GM18507 (cell line): ENCODE measurements at regions not wholly inside any gene's neighbourhood (a gene's known extent, or its start where the extent isn't known, plus 50 kb on each side); places are given as distances from the start of the nearest gene placed in this dataset.

Source experiments
- DNase-seq: peaks from one replicate; pipeline ENCODE4 v3.0.0; 2011; ENCODE audit warnings: low read depth; ENCODE audit not compliant: insufficient read length; ENCODE audit errors: extremely low spot score
- FAIRE-seq: peaks from 2 replicates; lab custom pipeline; 2011; peaks lifted over from hg19 to GRCh38; lab: Jason Lieb, UNC

DNA sequence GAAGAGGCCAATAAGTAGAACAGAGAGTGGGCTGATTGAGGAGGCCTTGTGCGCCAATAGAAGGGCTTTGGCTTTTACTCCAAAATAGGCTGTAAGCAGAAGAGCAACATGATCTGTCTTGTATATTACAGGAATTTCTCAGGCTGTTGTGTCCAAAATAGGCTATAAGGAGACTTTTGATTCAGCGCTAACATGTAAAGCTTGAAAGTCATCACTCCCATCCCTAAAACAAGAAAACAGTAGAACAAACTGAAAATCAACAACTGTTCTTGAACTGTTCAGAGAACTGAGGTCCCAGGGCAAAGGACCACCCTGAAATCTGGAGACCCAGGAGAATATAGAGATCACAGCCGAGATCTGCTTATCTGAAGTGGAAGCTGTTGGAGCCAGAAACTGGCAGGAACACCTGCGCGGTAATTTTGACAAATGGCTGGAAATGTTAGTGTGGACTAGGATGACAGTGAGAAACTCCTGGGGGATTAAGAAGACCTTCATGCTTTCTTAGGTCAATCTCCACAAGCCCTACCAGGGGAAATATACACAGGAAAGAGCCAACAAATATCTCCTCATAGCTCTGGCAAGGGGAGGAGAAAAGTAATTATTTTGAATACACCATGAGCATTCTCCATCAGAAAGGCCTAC, 258.6 kb downstream of the RBM43 start:
- DNase-seq: no peak

DNA sequence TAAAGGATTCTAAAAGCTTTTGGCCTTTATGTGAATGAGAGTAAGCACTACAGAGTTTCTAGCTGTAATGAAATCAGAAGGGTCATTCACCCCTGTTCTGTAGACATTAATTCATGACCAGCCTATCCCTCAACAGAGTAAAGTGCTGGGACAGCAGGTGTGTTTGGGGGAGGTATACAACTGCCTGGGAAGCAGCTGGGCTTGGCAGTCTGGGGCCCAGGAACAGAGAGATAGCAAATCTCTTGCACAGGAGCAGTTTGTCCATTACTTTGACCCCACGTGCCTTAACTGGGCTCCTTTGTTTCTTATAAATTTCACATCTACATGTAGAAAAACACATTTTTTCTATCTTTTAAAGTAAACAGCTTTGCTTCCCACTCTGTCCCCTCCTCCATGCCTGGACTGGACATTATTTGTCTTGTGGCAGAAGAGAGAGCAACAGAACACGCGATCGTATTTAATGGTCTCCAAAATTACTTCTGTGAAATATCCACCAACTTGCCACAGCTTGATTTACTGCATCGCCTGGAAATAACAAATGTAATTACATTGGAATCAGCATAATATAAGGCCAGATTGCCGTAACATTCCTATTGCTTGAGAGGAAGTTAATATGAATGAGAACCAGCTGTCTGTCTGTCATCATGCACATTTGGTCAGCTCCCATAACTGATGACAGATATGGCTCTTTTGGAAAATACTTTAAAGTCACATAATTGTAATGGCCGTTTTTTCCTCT, 263.8 kb downstream of the RBM43 start:
- DNase-seq: no peak

More for the DNA sequence above, 258.6 kb downstream of the RBM43 start:
- no peak for FAIRE-seq

DNA sequence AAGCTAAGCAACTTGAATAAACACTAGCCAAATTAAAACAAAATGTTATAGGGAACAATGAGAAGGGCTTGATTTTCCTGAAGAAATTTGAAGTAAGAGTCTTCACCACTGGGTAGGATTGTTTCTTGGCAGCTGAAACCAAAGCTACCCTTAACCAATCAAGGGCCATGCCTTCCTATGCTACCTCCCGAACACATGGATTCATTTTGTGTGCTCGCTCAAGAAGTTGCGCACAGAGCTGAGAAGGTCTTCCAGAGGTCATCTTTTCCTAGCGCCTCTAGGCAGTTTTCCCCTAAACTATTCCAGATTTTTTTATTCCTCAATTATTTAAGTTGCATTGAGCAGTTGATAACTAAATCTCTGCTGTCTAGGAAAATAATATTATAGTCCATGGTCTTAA, 264.6 kb downstream of the RBM43 start:
- FAIRE-seq (no peak), DNase-seq (no peak)

More for the DNA sequence above, 263.8 kb downstream of the RBM43 start:
- FAIRE-seq: no peak

DNA sequence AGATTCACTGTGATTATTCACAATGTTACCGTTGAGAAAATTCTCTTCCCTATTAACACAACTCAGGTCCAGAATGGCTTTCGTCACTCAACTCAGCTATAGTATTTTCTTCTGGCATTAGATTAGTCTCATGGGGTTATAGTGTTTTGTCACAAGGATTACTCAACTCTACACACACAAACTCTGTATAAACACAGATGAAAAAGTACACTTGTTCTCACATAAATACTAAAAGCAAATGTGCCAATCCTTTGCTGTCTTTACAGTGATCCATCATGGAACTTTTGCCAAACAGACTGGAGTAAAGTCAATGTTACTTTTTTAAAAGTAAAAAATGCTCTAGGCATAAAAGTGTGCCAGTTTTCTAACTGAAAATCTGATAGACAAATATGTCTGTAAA, 267.6 kb downstream of the RBM43 start:
- FAIRE-seq (no peak), DNase-seq (no peak)

DNA sequence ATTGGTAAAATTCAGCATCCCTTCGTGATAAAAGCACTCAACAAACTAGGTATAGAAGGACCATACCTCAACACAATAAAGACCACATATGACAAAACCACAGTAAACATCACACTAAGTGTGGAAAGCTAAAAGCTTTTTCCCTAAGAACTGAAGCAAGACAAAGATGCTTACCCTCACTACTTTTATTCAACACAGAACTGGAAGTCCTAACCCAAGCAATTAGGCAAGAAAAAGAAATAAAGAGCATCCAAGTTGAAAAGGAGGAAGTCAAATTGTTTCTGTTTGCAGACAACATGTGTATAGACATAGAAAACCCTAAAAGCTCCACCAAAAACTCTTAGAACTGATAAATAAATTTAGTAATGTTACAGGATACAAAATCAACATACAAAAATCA, 271.7 kb downstream of the RBM43 start:
- DNase-seq (no peak), FAIRE-seq (no peak)

DNA sequence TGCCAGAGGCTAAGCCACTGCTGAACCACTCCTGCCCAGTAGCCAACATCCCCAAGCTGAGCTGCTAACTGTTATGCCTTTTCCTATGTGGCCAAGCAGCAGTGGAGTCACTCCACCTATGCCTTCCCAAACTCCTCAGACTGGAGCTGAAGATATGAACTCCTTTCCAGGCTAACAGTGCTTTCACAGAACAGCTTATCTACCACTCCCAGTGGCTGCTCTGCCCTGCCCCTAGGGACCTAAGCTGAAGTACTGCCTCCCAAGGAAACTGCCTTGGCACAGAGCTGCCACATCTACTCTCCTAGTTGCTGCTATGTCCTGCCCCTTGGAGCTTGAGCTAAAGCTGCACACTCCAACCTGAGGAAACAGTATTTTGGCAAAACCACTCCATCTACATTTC, 275.9 kb downstream of the RBM43 start:
- FAIRE-seq: no peak
- DNase-seq: no peak

DNA sequence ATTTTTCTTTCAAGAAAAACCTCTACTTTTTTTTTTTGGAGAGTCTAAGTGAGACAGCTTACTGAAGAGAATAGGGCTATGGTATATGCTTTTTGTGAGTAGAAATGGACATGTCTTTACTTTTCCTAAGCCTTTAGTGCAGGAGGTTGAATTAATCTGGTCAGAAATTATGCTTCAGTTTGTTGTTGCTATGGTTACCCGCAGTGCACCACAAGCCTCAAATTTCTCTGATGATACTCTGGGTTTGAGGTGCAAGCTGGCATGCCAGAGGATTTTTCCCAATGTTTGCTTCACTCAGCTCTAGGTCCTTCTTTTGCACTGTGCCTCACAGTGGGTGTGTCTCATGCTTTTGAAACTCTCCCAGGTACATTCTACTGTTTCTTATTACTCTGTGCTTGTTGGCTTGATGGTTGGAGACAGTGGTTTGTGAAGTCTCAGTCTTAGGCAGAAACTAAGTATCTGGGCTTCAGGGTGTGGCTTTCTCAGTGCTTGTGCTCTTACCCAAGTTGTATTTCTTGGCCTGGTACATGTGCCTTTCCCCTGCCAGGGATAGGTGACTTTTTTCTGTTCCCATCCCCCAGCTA, 278.3 kb downstream of the RBM43 start:
- no peak for FAIRE-seq
- DNase-seq: no peak

DNA sequence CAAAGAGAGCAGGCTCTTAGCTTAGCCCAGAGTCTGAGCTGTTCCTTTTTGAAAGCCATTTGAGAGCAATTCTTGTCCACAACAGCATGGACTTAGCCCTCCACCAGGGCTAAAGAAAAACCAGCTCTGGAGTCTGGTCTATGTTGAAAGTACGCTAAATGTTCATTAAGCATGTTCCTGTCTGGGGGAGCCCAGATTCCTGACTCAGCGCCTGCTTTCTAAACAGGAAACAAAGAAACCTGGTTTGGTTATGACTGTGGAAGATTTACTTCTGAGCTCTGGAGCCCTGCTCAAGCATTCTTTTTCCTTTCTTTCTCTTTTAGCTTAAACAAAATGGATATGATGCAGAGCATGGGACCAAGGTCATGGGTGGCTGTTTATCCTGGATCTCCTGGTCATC, 279.8 kb downstream of the RBM43 start:
- no peak for FAIRE-seq

DNA sequence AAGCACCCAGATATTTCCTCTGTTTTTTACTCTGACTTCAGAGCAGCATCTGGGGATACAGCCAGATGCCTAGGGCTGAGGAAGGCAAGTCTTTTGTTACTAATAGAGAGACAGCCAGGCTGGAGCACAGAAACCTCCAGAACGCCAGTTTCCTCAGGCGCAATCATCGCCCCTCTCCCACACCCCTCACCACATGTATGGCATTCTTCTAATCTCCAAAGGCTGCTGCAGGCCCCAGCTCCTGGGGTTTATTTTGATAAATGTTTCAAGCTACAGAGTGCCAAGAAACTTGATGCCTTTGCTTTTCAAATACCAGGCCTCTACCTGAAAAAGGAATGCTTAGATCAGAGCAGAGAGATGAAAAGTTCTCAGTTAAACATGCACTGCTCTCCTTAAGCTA, 283.6 kb downstream of the RBM43 start:
- FAIRE-seq: no peak

More for the DNA sequence above, 279.8 kb downstream of the RBM43 start:
- no peak for DNase-seq

DNA sequence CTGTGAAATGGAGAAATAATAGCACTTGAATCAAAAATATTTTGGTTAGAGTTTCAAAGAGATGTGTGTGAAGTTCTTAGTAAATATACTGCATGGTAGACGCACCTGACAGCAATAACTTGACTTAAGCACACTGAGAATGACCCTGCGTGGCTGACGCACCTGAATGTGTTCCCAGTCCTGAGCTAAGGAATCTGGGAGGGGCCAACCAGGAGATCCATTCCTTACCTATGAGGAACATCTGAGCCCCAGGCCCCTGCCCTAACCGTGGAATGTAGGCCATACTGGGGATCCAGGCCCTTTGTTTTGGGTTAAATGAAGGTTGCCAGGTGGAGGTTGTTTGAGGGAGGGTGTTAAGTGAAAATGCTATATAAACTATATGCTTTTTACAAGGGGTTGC, 284.4 kb downstream of the RBM43 start:
- FAIRE-seq (no peak), DNase-seq (no peak)

More for the DNA sequence above, 283.6 kb downstream of the RBM43 start:
- no peak for DNase-seq

DNA sequence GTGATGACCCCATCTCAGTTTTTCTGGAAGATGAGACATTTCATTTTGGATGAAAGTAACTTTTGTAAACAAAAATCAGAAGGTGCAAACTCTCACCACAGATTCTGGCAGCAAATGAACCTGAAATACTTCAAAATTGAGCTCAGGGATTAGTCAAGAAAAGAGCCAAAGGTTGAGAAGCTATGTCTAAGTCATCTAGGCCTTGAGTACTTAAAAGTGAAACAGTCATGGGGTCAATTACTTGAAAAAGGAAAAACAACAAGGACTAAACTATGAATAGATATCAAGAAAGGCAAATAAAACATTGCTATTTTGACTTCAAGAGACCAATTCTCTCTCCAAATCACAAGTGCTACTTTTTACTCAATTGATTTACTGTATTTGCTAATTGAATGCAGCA, 285.1 kb downstream of the RBM43 start:
- FAIRE-seq (no peak), DNase-seq (no peak)

DNA sequence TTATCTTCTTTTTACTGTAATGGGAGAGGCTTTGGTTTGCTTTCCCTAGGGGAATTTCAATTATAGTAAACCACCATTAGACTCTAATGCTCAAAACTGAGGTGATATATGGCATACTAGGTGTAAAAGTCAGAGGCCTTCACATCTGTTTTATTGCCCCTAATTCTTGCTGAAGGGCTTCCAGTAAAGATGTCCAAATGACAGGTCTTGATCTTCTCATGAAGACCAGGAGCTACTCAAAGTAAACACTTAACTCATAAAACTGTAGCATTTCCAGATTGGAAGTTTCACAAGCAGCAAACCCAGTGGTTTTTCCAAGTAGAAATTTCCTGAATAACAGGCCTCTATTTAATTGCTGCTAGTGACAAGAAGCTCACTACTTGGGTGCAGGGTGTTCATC, 286.8 kb downstream of the RBM43 start:
- DNase-seq (no peak), FAIRE-seq (no peak)

DNA sequence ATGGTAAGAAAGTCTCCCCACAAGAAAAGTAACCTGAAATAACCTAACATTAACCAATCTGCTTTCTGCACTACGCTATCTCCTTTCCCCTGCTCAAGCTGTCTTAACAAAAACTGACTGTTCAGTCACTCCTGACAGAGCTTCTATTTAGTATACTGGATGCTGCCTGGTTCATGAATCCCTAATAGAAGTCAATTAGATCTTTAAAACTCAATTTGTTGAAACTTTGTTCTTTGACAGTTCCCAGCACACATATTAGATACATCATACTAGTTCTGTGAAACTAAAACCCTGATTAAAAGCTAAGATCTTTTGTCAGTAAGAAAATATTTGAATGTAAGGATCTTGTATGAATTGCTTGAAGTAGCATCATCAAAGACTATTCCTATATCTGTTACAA, 287.4 kb downstream of the RBM43 start:
- DNase-seq: no peak
- no peak for FAIRE-seq

DNA sequence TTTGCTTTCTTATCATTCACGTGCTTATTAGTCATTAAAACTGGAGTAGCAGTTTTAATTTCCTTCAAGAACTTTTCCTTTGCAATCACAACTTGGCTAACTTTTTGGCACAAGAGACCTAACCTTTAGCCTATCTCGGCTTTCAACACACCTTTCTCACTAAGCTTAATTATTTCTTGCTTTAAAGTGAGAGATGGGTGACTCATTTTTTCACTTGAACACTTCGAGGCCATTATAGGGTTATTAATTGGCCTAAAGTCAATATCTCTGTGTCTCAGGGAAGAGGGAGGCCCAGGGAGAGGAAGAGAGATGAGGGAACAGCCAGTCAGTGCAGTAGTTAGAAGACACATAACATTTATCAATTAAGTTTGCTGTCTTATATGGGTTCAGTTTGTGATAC, 289.8 kb downstream of the RBM43 start:
- FAIRE-seq (no peak), DNase-seq (no peak)

DNA sequence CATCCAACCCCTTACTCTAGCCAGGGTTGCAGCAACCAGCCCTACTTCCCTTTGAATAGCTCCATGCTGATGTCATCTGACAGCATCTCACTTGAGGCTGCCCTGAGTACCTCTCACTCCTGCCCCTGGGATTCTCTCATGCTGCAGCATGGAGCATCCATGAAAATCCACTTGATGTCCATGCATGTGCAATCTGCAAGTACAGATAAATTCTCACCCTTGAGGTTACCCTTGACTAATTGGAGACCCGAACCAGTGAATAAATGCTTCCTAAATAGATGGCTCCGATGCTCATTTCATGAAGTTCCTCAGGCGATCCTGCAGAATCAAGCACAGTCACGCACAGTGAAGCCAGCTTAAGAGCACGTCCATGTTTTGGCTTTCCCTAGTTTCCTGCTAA, 298.3 kb downstream of the RBM43 start:
- no peak for DNase-seq
- no peak for FAIRE-seq

DNA sequence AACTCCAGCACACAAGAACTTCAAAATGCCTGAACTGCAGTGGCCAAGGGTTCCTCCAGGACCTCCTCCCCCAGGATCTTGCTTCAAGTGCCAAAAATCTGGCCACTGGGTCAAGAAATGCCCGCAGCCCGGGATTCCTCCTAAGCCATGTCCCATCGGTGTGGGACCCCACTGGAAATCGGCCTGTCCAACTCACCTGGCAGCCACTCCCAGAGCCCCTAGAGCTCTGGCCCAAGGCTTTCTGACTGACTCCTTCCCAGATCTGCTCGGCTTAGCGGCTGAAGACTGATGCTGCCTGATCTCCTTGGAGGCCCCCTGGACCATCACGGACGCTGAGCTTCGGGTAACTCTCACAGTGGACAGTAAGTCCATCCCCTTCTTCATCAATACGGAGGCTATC, 306.4 kb downstream of the RBM43 start:
- no peak for FAIRE-seq
- no peak for DNase-seq

DNA sequence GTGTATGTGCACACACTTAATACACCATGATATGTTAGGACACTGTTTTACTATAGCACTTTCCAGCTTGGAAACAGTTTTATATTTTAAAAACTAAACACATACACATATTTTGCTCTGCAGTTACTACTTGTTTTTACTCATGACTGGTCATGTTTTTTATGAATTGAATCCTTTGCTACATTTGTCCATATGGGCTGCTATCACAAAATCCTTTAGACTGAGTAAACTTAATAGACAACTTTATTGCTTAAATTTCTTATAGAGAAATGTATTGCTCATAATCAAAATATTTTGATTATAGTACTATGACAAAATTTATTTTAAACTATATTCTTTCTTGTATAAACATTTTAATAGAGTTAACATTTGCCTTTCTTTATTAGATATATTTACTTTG, 314.8 kb downstream of the RBM43 start:
- DNase-seq (no peak), FAIRE-seq (no peak)

DNA sequence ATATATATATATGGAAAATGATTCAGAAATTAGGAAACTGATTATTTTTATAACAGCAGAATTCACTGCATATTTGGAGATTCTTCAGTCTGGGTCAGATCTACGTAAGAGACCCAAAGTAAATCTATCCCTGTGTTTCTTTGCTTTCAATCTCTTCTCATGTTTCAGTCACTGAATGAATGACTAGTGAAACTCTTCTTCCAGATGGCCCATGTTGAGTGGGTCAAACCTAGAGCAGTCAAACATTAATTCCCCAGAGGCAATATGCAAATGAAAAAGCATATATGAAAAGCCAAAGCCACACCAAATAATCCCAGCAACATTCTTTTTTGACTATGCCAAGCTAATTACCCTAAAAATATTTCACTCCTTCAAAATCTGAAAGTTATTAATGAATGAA, 317.3 kb downstream of the RBM43 start:
- no peak for FAIRE-seq
- peak; percentile 2 for DNase-seq

DNA sequence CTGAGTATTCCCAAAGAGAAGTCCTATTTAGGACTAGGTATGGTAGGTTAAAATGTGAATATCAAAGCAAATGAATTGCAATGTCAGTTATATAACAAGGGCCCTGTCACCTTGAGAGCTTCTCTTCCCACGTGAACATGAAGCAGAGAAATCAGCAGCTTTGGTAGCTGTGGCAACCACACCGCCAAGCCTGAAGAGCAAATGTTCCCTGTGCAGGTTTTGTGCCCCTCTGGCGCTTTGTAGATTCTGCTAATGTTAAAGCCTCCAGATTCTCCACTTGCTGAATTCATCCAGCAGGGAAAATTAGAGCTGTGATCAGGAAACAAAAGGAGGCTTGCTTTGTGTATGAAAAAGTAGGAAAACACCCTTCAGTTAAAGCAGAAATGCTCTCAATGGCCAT, 322.6 kb downstream of the RBM43 start:
- DNase-seq (no peak), FAIRE-seq (no peak)

DNA sequence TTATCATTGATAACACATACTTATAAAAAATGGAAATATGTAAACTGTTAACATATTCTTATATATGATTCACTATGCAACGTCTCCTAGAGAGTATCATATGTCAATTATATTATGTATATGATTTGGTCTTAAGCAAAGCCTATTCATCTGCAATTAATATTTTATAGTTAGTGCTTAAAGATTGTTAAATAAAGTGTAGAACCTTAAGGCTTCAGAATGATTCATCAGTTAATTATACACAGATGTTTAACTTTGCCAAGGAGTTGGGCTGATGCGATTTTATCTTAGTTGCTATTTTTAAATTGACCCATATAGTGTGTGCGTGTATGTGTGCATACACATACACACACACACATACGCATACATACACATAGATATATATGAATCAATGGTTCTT, 323.1 kb downstream of the RBM43 start:
- no peak for FAIRE-seq
- DNase-seq: no peak

DNA sequence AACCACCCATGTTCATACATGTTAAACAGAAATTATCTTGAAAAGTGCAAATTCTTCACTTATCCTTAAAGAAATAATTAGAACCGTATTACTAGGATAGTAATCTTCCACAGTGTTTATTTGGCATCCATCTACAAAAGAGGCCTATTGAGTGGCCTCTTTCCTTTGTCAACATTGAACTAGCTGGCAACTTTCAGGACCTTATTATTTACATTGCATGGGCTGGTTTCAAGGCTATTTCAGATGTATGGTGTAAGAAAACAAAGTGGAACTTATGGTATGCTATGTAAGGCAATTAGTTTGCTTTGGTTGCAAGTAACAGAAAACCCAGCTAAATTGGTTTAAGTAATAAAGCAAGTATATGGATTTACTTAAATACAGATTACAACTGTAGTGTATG, 324.6 kb downstream of the RBM43 start:
- DNase-seq (no peak), FAIRE-seq (no peak)
